GM12873 (cell line): ENCODE measurements at regions not wholly inside any gene's neighbourhood (a gene's known extent, or its start where the extent isn't known, plus 50 kb on each side); places are given as distances from the start of the nearest gene placed in this dataset.

Experiments
- CTCF ChIP-seq: IDR thresholded peaks from 2 replicates; pipeline ENCODE4 v1.5.1; 2012; ENCODE audit warnings: low read depth, mild to moderate bottlenecking, moderate library complexity, low read length, control low read depth; ENCODE audit not compliant: insufficient read depth; ENCODE audit errors: missing control alignments

DNA sequence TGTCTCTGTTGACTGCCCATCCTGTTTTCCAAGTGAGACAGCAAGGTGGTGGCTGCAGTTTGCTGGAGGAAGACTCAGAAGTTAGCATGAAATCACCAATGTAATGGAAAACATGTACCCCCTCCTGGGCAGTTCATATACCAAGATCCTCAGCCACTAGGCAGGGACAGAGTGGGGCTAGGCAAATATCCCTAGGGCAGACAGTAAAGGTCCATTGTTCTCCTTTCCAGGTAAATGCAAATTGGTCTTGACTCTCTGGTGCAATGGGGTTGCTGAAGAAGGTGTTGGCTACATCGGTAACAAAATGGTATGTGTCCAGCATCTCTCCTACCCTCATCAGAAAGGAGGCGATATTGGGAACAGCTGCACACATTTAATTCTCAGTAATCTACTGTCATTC lies 233.6 kb upstream of the SOX4 start:
- TF ChIP-seq CTCF: no peak

DNA sequence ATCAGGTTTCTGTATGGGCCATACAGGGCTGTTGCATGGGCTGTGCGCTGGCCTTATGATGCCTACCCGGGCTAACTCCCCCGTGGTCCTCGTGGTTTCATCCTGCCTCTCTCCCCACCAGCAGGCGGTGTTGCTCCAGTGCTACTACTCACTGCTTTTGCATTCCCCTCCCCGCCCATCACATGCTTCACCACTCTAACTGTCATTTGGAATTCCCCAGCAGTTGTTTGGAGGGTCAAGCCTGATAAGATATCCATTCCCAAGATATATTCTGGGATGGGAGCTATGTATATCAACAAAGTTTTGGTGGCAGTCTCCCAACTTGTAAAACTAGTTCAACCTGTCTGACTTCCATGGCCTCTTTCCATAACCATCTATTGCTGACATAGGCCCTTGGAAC lies 233.2 kb upstream of the SOX4 start:
- peak; percentile 29 for TF ChIP-seq CTCF

GRCh38 chr6:21367148-21367547 lies 226.4 kb upstream of the SOX4 start:
- TF ChIP-seq CTCF: no peak

DNA sequence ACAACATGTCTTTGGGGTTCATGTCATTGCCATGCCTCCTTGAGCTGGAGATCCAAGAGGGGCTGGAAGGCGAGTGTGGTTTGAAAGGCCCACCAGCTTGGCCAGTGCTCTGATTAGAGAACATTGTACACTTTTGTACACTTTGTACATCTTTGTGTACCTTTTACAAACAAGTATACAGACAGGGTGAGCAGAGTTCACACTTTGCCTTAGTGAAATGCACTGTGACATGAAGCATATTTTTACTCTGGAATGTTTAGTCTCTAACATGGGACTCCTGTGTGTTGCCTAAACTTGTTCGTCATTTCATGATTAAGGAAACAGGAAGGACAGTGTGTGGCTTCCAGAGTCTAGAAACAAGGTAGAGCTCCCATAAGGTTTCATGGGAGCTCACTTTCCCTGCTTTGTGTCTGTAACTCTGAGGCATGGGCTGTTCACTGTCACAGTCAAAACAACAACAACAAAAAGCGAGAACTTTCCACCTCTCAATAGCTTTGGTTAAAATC lies 225.8 kb upstream of the SOX4 start:
- TF ChIP-seq CTCF: no peak

DNA sequence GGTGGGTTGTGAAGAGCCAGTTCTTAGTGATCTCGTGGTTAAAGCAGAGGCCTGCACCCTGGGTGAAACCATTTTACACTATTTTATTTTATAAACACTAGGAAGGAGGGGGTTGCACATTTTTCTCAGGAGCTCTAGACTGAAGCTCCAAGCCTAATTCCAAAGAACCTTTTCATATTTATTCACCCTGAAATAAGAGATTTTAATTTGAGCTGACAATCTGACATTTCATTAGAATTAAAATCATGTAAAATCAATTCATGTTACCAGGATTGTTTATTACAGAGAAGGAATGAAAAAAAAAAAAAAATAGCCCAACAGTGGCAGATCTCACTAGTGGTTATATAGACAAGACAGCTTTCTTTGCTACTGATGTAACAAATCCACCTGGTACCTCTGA lies 222.5 kb upstream of the SOX4 start:
- TF ChIP-seq CTCF: no peak

- TF ChIP-seq CTCF: no peak
Measured at GRCh38 chr6:21371676-21372171, 221.8 kb upstream of the SOX4 start.

GRCh38 chr6:21375151-21376116 lies 218.1 kb upstream of the SOX4 start:
- no peak for TF ChIP-seq CTCF
